C4-2B (cell line): ENCODE measurements at regions not wholly inside any gene's neighbourhood (a gene's known extent, or its start where the extent isn't known, plus 50 kb on each side); places are given as distances from the start of the nearest gene placed in this dataset.

Experiments
- H3K27ac ChIP-seq: fragments of 450-650 bp; 2 replicates; pipeline ENCODE4 v1.5.1; 2017
- ZFX ChIP-seq: fragments of 450-650 bp; IDR thresholded peaks from 2 replicates; pipeline ENCODE4 v1.6.1; 2017
- TF ChIP-seq, protein P1 (sequence below): fragments of 450-650 bp; conservative IDR thresholded peaks from 2 replicates; pipeline ENCODE4 v1.5.1; 2017; ENCODE audit warnings: mild to moderate bottlenecking

DNA sequence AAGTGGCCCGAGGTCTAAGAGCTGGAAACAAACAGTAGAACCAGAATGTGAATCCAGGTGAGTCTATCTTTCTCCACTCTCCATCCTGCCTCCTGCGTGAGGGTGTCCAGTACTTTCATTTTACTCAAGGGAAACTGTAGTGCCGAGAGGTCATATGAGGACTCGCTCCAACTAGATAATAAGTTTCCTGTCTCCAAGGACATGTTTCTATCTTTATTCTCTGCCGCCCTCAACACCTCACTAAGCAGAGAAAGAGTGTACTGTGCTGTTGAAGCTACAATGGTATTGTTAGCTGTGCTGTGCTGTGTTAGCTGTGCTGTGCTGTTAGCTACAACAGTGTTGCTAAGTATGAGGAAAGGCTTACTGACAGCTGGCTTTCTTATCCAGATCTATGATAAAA, 137.9 kb upstream of the COL8A1 start:
- no peak overlapping the region for H3K27ac ChIP-seq
- TF ChIP-seq, protein P1, sequence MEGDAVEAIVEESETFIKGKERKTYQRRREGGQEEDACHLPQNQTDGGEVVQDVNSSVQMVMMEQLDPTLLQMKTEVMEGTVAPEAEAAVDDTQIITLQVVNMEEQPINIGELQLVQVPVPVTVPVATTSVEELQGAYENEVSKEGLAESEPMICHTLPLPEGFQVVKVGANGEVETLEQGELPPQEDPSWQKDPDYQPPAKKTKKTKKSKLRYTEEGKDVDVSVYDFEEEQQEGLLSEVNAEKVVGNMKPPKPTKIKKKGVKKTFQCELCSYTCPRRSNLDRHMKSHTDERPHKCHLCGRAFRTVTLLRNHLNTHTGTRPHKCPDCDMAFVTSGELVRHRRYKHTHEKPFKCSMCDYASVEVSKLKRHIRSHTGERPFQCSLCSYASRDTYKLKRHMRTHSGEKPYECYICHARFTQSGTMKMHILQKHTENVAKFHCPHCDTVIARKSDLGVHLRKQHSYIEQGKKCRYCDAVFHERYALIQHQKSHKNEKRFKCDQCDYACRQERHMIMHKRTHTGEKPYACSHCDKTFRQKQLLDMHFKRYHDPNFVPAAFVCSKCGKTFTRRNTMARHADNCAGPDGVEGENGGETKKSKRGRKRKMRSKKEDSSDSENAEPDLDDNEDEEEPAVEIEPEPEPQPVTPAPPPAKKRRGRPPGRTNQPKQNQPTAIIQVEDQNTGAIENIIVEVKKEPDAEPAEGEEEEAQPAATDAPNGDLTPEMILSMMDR = no peak
- TF ChIP-seq ZFX = no peak

DNA sequence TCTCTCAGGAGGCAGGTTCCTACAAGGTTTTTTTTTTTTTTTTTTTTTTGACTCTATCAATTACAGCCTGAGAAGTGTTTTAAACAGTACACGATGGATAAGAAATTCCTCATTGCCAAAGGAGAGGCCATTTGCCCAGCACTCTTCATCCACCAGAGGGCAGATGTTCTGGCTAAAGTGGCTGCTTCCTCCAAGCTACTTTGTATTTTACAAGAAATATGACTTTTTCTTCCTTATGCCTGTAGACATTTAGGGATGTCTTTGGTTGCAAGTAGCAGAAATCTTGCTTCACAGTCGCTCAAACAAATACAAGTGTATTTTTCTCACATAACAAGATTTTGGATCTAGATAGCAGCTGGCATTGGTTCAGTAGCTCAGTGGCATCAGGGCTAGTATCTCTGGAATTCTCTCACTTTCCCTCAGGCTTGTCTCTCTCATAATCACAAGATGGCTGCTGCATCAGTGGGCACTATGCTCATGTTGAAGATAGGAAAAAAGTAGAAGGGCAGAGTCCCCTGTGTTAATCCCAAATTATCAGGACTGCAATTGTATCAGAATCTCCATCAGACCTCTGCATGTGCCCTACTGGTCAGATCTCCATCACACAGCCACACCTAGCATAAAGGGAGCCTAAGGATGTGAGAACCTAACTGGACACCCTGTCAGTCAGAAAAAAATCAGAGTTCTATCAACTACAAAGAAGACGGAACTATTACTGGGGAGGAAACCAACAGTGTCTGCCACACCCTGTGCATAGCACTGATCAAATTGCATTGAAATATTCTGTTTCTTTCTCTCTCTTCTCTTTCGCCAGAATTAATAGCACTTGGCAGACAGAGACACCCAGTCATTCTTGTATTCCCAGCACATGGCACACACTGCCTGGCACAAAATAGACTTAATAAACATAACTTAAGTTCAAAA, 138.9 kb upstream of the COL8A1 start:
- no peak for TF ChIP-seq ZFX
- TF ChIP-seq, protein P1 = peak; percentile 76
- H3K27ac ChIP-seq = no peak overlapping the region

GRCh38 chr3:99498550-99499234, 139.7 kb upstream of the COL8A1 start:
- TF ChIP-seq ZFX = no peak
- TF ChIP-seq, protein P1 = no peak
- no peak overlapping the region for H3K27ac ChIP-seq

GRCh38 chr3:99487894-99488293, 150.5 kb upstream of the COL8A1 start:
- TF ChIP-seq, protein P1 = no peak
- TF ChIP-seq ZFX = no peak
- no peak overlapping the region for H3K27ac ChIP-seq

DNA sequence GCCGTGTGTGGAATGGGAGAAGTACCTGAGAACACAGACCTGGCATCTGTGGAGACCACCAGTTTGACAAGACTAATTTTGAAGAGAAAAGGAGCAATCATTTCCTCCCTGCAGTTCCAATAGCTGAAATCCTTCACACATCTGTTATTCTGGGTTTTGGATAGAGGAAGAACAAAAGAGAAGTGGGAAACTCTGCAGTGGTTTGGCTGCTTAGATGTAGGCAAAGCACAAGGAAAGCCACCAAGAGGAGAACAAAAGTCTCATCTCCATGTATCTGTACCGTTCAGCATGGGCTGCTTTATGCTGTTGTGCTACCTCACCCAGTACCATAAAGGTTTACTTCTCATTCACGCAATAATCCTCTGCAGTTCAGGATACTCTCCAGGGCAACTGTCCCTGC, 153.1 kb upstream of the COL8A1 start:
- no peak overlapping the region for H3K27ac ChIP-seq
- TF ChIP-seq, protein P1 = no peak
- TF ChIP-seq ZFX = no peak

- TF ChIP-seq, protein P1 = no peak
- TF ChIP-seq ZFX = no peak
- H3K27ac ChIP-seq = no peak overlapping the region
Observed at GRCh38 chr3:99484871-99485270, 153.5 kb upstream of the COL8A1 start.

DNA sequence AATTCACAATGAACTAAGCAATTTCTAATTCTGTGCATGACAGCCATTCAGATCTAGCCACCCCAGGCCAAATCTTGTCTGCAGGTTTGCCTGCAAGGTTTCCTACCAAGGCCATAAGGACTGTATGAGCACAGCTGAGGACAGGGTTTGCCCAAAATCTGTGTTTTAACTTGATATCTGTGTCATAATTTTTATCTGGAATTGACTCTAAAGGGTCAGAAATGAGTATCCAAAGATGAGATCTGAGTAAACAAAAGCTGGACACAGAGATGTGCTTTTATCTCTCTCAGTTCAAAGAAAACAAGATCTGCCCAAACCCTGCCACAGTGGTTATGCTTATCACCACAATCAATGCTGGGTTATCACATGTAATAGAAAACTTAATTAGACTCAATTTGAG, 154.6 kb upstream of the COL8A1 start:
- no peak for TF ChIP-seq ZFX
- TF ChIP-seq, protein P1 = no peak
- H3K27ac ChIP-seq = no peak overlapping the region
